Smooth muscle cell (in vitro differentiated cells): ENCODE measurements at regions not wholly inside any gene's neighbourhood (a gene's known extent, or its start where the extent isn't known, plus 50 kb on each side); places are given as distances from the start of the nearest gene placed in this dataset.

ENCODE experiments used
- DNase-seq: peaks from one replicate; lab custom pipeline; 2025; ENCODE audit not compliant: unreplicated experiment; lab: John Stamatoyannopoulos, UW
- H2AFZ ChIP-seq: fragments of 200-600 bp; sonication (generic); 2 replicates; pipeline ENCODE4 v1.6.0; 2016; ENCODE audit warnings: antibody characterized with exemption, low read depth, mild to moderate bottlenecking
- H3F3A ChIP-seq: fragments of 200-600 bp; sonication (generic); 2 replicates; pipeline ENCODE4 v1.6.0; 2017; ENCODE audit warnings: antibody characterized with exemption, low read depth
- H3K27ac ChIP-seq: fragments of 200-600 bp; sonication (generic); 2 replicates; pipeline ENCODE4 v1.5.1; 2016; ENCODE audit warnings: low read depth, mild to moderate bottlenecking
- H3K27me3 ChIP-seq: fragments of 200-600 bp; sonication (generic); 2 replicates; pipeline ENCODE4 v1.6.1; 2016; ENCODE audit warnings: low read depth, mild to moderate bottlenecking
- H3K36me3 ChIP-seq: fragments of 200-600 bp; sonication (generic); 2 replicates; pipeline ENCODE4 v1.5.1; 2016; ENCODE audit warnings: low read depth
- H3K4me1 ChIP-seq: fragments of 200-600 bp; sonication (generic); 2 replicates; pipeline ENCODE4 v1.5.1; 2016; ENCODE audit warnings: low read depth
- H3K4me2 ChIP-seq: fragments of 200-600 bp; sonication (generic); 2 replicates; pipeline ENCODE4 v1.6.0; 2016; ENCODE audit warnings: mild to moderate bottlenecking
- H3K4me3 ChIP-seq: fragments of 200-600 bp; sonication (generic); 2 replicates; pipeline ENCODE4 v1.5.1; 2016; ENCODE audit warnings: mild to moderate bottlenecking
- H3K79me2 ChIP-seq: fragments of 200-600 bp; sonication (generic); 2 replicates; pipeline ENCODE4 v1.6.0; 2016; ENCODE audit warnings: low read depth, mild to moderate bottlenecking
- H3K9ac ChIP-seq: fragments of 200-600 bp; sonication (generic); 2 replicates; pipeline ENCODE4 v1.6.0; 2016; ENCODE audit warnings: low read depth
- H3K9me3 ChIP-seq: fragments of 200-600 bp; sonication (generic); replicated peaks from 2 replicates; pipeline ENCODE4 v1.5.1; 2016; ENCODE audit warnings: low read depth
- H4K20me1 ChIP-seq: fragments of 200-600 bp; sonication (generic); 2 replicates; pipeline ENCODE4 v1.6.0; 2016; ENCODE audit warnings: low read depth
- CTCF ChIP-seq: fragments of 200-600 bp; sonication (generic); IDR thresholded peaks from 2 replicates; pipeline ENCODE4 v1.5.1; 2017; ENCODE audit warnings: borderline replicate concordance, mild to moderate bottlenecking, antibody characterized with exemption; ENCODE audit not compliant: insufficient read depth, poor library complexity, severe bottlenecking
- WGBS: methylation state at CpG from one replicate; pipeline ENCODE4 v1.1.7; 2016; ENCODE audit warnings: low lambda C conversion rate; 5-methylcytosine and 5-hydroxymethylcytosine counted together

- Histone ChIP-seq H3K9ac (no peak overlapping the region), H2AFZ (no peak overlapping the region), H3K27ac (no peak overlapping the region), H3K9me3 (no peaks in the 10 kb centered on the region), H3K27me3 (no peaks in the 10 kb centered on the region), H4K20me1 (no peaks in the 10 kb centered on the region), H3K36me3 (no peaks in the 10 kb centered on the region), H3K4me1 (no peaks in the 10 kb centered on the region), H3K4me3 (no peak overlapping the region), H3F3A (no peaks in the 10 kb centered on the region), H3K79me2 (no peaks in the 10 kb centered on the region), H3K4me2 (no peak overlapping the region)
- WGBS, result 80% methylated on average over 3 of the region's 3 CpGs
- DNase-seq, result no peak
- TF ChIP-seq CTCF, result no peak
Observed at GRCh38 chr20:60321601-60322000, 363.4 kb downstream of the CDH26 start.

GRCh38 chr20:60326821-60327220 lies 368.6 kb downstream of the CDH26 start:
- Histone ChIP-seq H2AFZ (no peak overlapping the region), H3K27me3 (no peaks in the 10 kb centered on the region), H3K4me2 (no peak overlapping the region), H4K20me1 (no peaks in the 10 kb centered on the region), H3F3A (no peaks in the 10 kb centered on the region), H3K9me3 (no peaks in the 10 kb centered on the region), H3K9ac (no peak overlapping the region), H3K79me2 (no peaks in the 10 kb centered on the region), H3K27ac (no peak overlapping the region), H3K4me1 (no peaks in the 10 kb centered on the region), H3K4me3 (no peak overlapping the region), H3K36me3 (no peaks in the 10 kb centered on the region)
- DNase-seq, result no peak
- TF ChIP-seq CTCF, result no peak
- 90% methylated on average over 5 of the region's 5 CpGs for WGBS

GRCh38 chr20:60327971-60328660 lies 369.9 kb downstream of the CDH26 start:
- Histone ChIP-seq H3K4me3 (no peak overlapping the region), H3K4me1 (no peaks in the 10 kb centered on the region), H3K36me3 (no peaks in the 10 kb centered on the region), H3K9ac (no peak overlapping the region), H3K27me3 (no peaks in the 10 kb centered on the region), H3F3A (no peaks in the 10 kb centered on the region), H3K4me2 (no peak overlapping the region), H2AFZ (no peak overlapping the region), H3K79me2 (no peaks in the 10 kb centered on the region), H3K27ac (no peak overlapping the region), H4K20me1 (no peaks in the 10 kb centered on the region), H3K9me3 (no peaks in the 10 kb centered on the region)
- DNase-seq, result no peak
- no peak for TF ChIP-seq CTCF
- WGBS, result 91% methylated on average over 4 of the region's 4 CpGs

- Histone ChIP-seq H3K36me3 (no peaks in the 10 kb centered on the region), H3F3A (no peaks in the 10 kb centered on the region), H3K4me3 (no peak overlapping the region), H3K27me3 (no peaks in the 10 kb centered on the region), H3K9ac (no peak overlapping the region), H3K9me3 (no peaks in the 10 kb centered on the region), H3K4me2 (no peak overlapping the region), H3K4me1 (no peaks in the 10 kb centered on the region), H3K79me2 (no peaks in the 10 kb centered on the region), H4K20me1 (no peaks in the 10 kb centered on the region), H3K27ac (no peak overlapping the region), H2AFZ (no peak overlapping the region)
- whole genome bisulfite sequencing, result 72% methylated on average over 3 of the region's 3 CpGs
- no peak for DNase-seq
- no peak for TF ChIP-seq CTCF
Observed at GRCh38 chr20:60330461-60330860, 372.2 kb downstream of the CDH26 start.
